Endometrium (tissue), 2 donors: ENCODE measurements at regions not wholly inside any gene's neighbourhood (a gene's known extent, or its start where the extent isn't known, plus 50 kb on each side); places are given as distances from the start of the nearest gene placed in this dataset.
"Not testable (repeated sequence)": the region's sequence is repeated elsewhere in the genome, so short reads cannot be mapped to it uniquely, and the experiment has no call there.

ENCODE experiments used
- FAIRE-seq: peaks from 2 replicates; lab custom pipeline; 2012; peaks lifted over from hg19 to GRCh38; lab: Jason Lieb, UNC
- donor health status: control.
- donor health status: control.

DNA sequence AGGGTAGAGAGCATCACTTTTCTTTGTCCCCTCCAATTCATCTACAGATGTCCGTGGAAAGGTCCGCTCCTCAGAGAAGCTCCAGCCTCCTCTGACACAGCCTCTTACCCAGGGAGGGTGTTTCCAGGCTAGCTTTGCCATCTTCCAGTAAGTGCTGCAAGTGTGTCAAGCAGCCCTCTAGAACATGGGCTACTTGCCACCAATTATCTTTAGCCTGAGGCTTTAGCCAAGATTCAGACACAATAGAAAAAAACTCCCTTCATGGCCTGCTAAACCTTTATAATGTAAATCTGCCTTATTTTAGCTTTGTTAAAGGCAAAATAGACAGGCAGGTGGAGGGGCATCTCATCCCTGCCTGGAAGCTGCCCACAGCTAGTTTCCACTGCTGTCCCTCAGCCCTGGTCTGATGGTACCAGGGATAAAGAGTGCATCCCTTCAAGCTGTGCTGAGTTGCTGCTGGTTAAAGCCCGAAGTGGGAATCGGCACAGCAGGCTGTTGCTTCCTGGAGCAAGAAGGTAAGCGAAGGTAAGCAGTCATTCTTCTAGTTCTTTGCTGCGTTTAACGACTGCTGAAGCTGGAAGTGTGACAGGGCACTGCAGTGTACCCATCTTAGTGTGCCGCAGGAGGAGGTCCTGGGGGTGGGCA lies 190.1 kb upstream of the E2F8 start:
- FAIRE-seq, result no peak

DNA sequence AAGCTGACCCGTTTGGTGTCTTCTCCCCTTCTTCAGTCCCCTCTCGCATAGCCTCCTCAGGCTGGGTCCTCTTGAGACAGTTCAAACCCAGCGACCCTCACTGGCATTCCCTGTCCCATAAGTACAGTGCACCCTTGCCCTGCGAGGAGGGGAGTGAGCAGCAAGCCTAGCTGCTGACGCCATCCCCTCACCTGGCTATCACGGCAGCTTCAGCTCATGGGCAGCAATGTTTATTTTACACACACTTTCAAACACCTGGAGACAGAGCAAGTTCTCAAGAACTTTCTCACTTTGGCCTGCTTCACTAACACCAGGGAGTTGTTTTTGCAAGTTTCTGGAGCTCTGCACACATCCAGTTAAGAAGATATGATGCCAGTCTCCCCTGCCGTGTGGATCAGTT lies 189.6 kb upstream of the E2F8 start:
- FAIRE-seq, result no peak

DNA sequence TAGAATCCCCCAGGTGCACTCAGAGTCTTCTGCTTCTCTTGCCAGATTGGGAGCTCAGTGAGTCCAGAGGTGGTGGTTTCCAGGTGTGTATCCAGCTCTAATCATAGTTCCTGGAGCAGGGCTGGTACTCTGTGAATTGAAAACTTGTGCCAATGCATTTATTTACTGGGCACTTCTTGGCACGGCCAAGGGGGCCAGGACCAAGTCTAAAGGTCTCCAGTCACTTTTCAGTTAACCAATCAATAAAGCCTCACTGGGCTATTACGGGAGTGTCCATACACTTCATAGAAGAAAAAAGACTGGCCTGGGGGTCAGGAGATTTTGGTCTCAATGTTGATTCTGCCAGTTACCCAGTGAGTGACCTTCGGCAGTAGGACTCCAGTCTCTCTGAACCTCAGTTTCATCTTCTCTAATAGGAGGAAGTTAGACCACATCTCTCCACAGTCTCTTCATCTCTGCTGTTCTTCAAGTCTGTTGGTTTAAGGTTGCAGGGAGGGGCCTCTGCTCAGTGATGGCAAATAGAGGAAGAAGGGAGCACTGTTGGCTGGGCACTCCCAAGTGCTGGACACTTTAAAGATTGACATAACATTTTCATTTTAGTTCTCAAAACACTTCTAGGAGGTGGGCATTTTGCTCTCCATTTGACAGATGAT lies 188.5 kb upstream of the E2F8 start:
- FAIRE-seq, result no peak

DNA sequence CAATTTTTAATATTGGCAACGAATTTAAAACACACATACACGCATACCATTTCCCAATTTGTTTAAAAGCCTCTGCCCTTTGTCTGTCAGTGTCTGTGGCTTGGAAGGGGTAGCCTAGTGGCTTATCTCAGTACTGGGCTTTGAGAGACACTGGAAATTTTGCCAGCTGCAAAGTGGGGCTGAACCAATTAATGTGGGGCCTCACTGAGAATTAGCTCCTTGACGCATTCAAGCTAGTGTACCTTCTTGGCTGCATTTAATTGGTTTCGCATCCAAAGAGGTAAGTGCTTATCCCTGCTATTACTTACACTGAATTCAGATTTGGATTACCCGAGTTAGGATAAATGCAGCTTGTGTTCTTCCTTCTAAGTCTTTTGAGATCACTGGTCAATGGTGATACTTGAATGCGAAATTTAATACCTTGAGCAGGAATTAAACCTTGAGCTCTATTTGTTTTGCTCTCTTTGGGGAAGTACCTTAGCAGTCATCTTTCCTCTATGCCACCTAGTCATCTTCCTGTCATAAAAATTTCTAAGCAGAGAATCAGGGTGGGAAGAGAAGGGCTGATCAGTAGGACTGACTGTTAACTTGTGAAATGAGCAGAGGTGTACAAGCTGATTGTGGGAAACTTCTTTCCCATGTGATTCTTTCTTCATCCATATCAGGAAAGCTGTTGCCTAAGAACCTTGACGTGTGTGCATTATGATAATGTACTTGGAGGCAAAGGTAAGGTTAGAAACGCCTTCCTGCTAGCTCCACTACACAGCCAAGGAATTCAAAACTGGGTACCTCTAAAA lies 187.7 kb upstream of the E2F8 start:
- no peak for FAIRE-seq

DNA sequence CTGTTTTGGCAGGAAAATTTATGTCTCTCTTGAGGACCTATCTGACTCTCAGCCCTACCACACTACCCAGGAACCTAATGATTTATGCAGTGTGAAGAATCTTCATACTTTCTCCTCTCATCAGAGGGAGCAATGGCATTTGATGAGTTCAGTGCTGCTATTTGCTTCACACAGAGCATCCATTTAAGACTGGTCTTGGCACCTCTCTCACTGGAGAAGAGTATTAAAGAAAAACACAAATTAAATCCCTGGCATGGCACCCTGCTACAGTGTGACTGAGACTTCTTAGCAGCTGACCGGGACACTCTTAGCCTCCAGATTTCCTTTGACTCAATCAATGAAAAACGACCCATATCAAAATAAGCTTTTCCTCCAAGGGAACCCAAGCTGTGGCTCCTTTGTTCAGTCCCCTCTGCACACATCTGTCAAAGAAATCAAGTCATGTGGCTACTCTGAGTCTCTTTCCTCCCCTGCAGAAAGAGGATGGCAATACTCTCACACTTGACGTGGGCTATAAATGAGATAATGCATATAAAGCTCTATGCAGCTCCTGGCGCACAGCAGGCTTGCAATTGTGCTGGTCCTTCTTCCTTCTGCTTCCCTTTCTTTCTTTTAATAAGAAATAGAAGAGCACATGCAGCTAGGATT lies 186.1 kb upstream of the E2F8 start:
- no peak for FAIRE-seq

DNA sequence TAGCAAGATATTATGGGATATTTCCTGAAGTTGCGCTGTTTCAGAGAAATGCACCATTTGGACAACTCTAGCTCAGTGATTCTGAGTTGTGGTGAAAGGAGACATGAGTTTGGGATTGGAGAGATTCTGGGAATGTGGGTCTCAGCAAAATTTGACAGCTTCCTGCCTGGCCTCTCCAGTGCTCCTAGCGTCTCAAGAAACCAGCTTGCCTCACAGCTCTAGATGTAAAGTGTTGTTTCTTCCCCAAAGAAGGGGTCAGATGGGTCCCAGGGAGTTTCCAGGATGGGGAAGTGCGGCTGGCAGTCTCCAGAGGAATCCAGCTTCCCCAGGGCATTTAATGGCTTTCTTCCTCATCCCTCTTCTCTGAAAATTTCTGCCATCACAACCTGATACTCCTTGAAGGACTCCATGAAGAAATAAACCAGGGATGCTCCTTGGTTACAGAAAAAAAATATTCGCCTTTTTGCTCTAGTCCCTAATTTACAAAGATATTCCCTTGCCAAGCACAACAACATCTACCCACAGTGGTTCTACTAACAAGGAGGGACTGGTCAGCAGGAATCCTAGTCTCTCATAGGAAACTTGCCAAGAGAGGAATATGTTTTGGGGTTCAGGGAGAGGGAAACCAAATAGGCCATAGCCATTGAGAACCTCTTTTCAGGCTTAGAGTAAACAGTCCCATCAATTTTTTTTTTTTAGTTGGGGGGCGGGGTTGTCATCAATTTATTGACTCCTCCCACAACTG lies 185.4 kb upstream of the E2F8 start:
- FAIRE-seq, result no peak

DNA sequence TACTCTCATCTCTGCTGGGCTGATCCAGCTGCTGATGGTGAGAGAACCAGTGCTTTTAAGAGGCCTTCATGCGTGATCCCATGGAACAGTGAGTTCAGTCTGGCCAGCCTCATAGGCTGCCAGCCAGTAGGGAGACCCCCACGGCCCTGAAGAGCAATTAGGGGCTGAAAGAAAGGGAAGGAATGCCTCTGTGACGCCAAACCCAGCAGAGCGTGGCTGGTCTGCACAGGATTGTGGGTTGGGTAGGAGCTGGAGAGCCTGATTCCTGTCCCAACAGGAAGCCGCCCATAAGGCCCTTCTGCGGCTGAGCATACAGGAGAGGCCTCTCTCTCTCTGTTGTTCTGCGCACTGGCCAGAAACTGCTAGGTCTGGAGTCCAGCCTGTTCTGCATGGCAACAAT lies 181.5 kb upstream of the E2F8 start:
- FAIRE-seq, result no peak

DNA sequence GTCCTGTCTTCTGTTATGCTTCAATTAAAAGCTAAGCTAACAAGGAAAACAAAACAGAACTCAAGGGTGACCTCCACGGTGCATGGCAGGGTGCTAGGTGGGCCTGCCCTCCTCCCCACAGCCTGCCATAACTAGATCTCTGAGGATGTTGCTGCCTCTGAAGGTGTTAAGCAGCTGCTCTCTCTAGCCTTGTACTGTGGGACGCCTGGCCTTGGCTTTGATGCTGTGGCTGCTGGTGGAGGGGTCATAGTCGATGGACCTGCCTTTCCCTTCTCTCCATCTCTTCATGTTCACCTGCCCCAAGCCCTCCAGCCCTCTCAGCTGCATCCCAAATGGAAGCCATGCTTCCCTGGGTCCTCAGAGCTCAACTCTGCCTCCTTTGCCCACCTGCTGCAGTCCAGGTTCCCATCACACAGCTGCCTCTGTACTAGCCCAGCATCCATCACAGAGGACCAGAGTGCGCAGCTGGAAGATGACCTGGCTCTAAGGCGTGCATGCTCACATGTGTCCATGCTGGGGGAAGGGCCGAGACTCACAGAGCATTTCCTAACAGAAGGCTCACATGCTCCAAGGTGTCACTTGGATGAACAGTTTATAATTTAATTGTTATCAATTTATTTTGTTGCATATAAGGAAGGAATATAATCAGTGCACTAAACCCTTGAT lies 180.3 kb upstream of the E2F8 start:
- FAIRE-seq, result no peak

DNA sequence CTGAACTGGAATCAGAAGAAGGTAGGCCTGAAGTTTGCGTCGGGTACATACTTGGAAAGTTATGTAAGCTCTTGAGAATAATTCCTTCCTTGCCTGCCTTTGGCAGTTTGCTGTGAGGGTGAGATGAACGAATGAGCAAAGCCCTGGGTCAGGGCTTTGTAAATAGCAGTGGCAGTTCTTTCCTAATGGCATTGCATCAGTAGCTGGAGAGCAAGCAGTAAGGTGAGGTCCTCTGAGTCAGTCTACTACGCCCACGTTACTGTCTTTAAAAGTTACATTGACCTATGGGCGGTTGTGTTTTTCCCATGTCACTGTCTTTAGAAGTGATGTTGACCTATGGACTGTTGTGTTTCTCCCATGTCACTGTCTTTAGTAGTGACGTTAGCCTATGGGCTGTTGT lies 179.1 kb upstream of the E2F8 start:
- FAIRE-seq, result no peak

DNA sequence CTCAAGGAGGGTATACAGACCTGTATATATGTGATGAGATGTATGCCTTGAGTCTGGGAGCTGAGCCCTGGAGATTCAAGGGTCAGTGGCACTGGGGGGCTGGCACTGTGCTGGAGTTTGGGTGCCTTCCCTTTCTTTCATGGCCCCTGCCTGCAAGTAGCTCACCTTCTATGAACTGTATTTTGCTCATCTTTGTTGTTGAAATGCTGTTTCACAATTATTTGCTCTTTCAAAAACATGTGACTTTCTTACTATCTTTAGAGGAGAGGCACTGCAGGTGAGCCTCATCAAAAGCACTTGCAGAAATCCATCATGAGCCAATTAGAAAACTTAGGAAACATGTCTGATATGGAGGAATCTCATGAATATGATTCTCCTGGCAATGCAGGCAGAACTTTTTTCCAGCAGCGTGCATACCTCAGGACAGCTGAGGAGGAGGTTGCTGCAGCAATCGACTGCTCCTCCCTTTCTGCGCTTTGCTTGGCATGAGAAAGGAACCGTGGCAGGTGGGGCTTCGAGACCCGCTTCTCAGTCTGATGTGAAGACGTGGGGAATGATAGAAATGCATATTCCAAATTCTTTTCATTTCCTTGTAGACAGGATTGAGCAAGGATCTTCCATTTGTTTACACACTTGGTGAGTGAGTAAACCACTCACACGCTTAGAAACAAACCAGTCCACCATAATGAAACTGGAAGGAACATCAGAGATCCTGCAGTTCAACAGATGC lies 178.4 kb upstream of the E2F8 start:
- no peak for FAIRE-seq

DNA sequence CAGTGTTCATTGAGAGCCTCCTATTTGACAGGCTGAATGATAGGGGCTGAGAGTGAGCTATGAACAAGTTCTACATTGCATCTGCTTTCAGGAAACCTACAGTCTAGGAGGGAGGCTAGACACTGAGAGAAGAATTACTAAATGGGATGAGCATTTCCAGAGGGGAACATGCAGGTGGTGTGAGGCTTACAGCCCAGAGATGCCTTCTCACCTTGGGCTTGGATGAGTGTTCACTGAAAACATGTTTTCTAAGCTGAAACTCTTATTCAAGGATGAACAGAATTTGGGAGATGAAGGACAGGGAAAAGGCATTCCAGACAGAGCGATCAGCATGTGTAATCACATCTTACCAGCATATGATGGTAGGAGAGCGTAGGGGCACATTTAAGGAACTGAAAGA lies 177.5 kb upstream of the E2F8 start:
- no peak for FAIRE-seq

DNA sequence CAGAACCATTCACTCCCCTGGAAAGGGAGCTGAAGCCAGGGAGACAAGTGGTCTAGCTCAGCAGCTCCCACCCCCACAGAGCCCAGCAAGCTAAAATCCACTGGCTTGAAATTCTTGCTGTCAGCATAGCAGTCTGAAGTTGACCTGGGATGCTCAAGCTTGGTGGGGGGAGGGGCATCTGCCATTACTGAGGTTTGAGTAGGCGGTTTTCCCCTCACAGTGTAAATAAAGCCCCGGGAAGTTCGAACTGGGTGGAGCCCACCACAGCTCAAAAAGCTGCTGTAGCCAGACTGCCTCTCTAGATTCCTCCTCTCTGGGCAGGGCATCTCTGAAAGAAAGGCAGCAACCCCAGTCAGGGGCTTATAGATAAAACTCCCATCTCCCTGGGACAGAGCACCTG lies 171.3 kb upstream of the E2F8 start:
- not testable (repeated sequence) for FAIRE-seq

DNA sequence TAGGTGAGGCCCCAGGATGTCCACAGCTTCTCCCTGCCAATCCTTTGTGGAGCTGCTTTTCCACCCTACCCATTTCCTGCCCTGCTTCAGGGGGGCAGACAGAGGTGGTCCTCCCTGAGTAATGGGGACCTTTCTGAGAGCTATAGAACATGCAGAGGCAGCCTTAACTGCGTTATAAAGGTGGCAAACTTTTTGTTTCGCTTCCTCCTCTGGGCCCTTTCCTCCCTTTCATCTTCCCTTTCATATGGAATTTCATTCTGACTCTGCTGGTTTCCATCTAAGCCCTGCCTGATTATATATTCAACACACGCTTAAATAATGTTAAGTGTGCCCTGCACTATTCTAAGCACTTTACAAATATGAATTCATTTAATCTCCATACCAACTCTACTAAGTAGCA lies 169.3 kb upstream of the E2F8 start:
- no peak for FAIRE-seq

DNA sequence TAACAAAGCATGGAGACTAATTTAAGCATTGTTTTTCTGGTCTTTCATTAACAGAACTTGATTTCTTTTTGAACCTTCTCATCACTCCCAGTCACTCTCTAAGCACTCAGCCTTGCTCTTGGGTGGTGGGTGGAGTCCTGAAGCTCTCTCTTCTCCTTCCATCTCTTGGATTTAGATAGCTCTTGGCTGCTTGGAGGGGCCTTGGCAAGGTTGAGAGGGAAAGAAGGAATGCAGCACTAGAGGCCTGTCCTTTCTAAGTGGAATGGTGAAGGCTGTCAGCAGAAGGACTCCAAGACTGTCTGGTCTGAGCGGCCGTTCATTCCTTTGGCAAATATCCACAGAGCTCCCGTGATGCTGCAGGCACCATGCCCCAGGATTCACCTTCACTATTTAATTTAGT lies 168.6 kb upstream of the E2F8 start:
- no peak for FAIRE-seq

DNA sequence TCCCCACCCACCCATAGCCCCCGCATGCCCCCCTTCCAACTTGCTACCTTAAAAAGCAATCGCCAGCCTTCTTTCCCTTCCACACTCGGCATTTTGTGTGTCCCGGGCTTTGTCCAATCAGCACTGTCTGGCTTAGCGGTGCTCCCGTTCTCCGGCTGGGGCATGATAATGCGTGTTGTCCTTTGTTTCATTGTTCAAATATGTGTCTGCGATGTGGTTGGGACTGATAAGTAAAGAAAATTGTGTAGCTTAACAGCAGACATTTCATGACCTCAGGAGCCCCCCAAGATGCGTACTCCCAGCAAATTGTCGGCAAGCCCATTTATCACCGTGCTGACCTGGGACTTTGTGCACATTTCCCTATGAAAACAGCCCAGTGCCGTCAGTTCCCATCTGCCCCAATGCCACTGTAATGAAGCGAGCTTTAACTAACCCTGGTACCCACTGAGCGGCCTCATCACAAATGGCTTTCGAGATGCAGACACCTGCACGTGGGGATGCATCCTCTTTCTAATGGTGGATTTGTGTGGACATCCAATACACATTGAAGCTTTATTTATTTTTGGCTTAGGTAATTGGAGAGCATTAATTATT lies 167.0 kb upstream of the E2F8 start:
- no peak for FAIRE-seq

DNA sequence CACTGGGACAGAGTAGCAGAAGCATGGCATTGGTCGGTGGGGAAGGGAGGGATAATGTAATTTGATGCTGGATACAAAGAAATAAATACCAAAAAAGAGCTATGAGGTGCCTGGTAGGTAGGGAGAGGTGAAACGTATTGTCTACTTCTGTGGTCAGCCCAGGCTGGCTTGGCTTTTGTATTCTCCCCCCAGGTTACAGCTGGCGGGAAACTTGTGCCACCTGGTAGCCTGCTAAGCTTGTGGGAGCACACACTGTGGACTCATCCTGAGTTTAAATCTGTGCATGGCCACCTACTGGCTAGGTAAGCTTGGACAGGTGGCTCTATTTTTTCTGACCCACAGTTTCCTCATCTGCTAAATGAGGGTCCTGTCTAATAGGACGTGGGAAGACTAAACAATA lies 165.2 kb upstream of the E2F8 start:
- no peak for FAIRE-seq

DNA sequence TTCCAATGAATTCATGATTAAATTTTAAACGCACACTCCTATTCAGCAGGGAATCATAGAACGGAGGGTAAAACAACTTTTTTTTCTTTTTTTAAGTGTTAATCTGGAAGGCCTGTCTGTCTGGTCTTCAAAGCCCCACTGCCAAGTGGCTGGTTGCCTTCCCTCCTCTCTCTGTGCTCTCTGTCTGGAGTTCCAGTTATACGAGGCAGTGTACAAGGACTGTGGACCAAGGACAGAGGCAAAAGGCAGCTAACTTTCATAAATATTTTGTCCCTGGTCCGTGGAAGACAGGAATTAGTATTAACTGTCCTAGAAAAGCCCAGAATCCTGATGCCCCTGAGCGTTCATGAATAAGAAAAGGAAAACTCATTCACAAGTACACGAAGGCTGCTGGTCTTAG lies 164.0 kb upstream of the E2F8 start:
- FAIRE-seq, result no peak

DNA sequence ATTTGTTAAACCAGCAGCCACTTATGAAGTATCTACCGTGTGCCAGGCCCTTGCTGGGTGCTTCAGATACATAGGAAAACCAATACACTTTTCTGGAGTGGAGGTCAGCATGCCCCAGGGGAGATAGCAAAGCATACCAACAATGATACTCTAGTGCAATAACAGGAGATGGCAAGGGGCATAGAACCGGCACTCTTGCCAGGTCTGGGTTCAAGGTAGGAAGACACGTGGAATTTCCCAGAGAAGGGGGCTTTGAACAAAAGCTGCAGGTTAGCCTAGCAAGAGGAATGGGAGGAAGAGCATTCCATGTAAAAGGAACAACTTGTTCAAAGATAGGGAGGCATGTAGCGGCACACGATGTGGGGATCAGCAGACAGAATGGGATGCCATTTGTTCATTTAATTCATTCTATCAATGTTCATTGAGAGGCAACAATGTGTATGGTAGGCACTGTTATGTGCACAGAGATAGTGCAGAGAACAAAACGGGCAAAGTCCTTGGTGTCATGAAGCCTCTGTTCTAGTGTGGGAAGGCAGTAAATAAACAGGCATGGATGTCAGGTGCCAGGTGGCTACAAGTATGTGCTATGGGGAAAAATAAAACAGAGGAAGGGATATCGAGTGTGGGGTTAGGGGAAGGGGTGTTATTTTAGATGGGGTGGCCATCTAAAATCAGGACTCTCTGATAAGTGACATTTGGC lies 162.6 kb upstream of the E2F8 start:
- FAIRE-seq, result no peak

DNA sequence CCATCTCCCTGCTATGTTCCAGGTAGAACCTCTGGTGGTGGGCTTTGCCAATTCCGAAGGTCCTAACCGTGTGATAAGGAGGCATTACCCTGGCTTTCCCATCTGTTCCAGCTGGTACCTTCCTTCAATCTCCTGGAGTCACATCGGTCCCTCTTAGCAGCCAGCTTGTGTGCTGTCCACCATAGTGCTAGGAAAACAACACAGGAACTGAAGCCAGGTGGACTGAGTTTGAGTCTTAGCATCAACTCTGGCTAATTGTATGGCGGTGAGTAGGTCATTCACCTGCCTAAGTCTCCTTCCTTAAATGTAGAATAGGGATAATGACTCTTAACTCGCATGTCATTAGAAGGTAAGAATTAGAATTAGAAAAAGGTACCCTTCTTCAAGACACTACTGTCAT lies 159.6 kb upstream of the E2F8 start:
- no peak for FAIRE-seq
